ENCODE measurements at regions not wholly inside any gene's neighbourhood (a gene's known extent, or its start where the extent isn't known, plus 50 kb on each side); places are given as distances from the start of the nearest gene placed in this dataset.

GRCh38 chr5:179405426-179406030 is 60.3 kb upstream of the ADAMTS2 start:
- TF ChIP-seq MAX (IDR thresholded peaks at IDR 0.05) (no peak), REST (IDR thresholded peaks at IDR 0.05) (no peak), CTCF (IDR thresholded peaks at IDR 0.05; ENCODE audit: low read depth, low read length, missing input control) (no peak), RAD21 (IDR thresholded peaks at IDR 0.05) (no peak), TAF1 (conservative IDR thresholded peaks at IDR 0.05) (no peak), GABPA (IDR thresholded peaks at IDR 0.05 in 1 of 2, conservative IDR thresholded peaks at IDR 0.05 in 1 of 2) (no peak), RXRA (IDR thresholded peaks at IDR 0.05) (no peak), JUND (IDR thresholded peaks at IDR 0.05) (no peak), YY1 (IDR thresholded peaks at IDR 0.05) (no peak), EGR1 (IDR thresholded peaks at IDR 0.05; ENCODE audit: low read depth in 2 of 2) (no peak), HNF4G (IDR thresholded peaks at IDR 0.05) (no peak), SP1 (IDR thresholded peaks at IDR 0.05) (no peak), ATF3 (IDR thresholded peaks at IDR 0.05) (no peak), ZBTB33 (IDR thresholded peaks at IDR 0.05) (no peak)

Measured in liver (tissue), 3 donors.